ENCODE measurements at regions not wholly inside any gene's neighbourhood (a gene's known extent, or its start where the extent isn't known, plus 50 kb on each side); places are given as distances from the start of the nearest gene placed in this dataset.

DNA sequence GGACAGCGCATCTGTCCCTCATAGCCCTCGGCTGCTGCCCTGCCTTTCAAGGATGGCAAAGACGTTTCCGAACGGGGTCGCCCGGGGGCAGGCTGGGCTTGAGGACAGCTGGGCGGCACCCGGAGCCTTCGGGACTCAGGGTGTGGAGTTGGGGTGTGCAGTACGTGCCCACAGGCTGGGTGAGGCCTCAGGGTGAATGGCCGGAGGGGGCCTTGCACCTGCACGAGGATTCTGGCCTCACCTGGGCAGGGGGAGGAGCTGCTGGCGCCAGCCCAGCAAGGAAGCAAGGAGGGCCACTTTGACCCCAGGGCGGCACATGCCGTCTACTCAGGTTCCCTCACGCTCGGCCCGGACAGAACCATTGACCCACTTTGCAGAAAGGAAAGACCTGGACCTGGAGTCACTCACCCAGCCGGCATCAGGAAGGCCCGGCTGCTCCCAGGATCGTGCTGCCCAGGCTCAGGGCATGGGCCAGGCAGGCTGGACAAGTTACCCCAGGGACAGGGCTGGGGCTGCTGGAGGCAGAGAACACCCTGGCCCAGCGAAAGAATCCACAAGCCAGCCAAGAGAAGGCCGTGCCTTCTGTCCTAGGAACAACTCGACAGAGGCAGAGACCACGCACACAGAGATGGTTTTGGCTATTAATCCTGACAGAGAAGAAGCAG, 65.1 kb upstream of the TTC34 start:
- no peak for DNase-seq

DNA sequence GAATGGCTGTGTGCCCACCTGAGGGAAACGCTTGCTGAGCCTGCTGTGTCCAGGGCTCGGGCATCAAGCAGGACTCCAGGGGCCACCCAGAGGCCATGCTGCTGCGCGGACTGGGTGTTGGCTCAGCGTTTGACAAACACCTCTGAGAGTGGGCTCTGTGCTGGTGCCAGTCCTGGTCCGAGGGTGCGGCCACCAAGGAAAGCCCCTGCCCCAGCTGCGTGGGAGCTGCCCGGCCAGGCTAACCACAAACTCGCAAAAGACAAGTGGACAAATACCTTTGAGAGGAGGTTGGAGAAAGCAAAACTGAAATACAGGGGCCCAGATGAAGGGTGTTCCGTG, 65.6 kb upstream of the TTC34 start:
- no peak for DNase-seq

DNA sequence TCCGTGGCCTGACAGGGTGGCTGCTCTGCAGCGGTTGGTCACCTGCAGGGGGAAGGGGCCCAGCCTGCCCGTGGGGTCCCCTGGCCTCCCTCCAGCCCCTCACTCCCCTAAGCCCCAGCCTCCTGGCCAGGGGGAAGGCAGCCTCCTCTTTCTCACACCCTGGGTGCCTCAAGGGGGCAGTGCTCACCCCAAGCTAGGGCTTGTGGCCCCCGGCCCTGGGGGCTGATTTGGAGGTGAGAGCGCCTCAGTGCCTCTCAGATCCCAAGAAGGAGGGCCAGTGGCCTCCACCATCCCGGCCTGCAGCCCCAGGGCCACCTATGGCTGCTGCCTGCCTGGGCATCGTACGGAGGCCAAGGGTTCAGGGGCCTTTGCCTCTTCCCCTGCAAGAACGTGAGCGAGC, 66.4 kb upstream of the TTC34 start:
- DNase-seq: no peak

GRCh38 chr1:2868571-2869195, 67.2 kb upstream of the TTC34 start:
- DNase-seq: no peak

DNA sequence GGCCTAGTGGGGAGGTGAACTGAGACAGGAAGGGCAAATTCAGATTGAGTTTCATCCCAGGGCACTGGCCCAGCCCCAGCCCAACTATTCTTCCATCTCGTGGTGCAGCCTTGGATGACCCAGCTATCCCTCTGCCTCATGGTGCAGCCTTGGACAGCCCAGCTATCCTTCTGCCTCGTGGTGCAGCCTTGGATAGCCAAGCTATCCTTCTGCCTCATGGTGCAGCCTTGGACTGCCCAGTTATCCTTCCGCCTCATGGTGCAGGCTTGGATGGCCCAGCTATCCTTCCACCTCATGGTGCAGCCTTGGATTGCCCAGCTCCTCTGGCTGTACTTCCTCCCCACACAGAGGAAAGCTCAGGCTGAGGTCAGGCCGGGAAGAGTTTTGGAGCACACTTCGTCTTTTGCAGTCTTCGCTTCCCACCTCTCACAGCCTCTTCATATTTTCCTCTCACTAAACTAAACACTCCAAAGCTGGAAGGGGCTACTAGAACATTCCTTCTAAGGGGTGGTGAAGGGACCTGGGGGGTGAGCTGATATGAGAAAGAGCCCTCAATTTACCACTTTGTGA, 69.8 kb upstream of the TTC34 start:
- no peak for DNase-seq

- DNase-seq: no peak
These were observed 72.7 kb upstream of the TTC34 start for GRCh38 chr1:2874207-2874606.

- DNase-seq: no peak
These were observed 73.4 kb upstream of the TTC34 start for GRCh38 chr1:2874607-2875480.

- no peak for DNase-seq
These were observed 74.4 kb upstream of the TTC34 start for GRCh38 chr1:2875707-2876561.

- no peak for DNase-seq
These were observed 75.4 kb upstream of the TTC34 start for GRCh38 chr1:2876846-2877245.

DNA sequence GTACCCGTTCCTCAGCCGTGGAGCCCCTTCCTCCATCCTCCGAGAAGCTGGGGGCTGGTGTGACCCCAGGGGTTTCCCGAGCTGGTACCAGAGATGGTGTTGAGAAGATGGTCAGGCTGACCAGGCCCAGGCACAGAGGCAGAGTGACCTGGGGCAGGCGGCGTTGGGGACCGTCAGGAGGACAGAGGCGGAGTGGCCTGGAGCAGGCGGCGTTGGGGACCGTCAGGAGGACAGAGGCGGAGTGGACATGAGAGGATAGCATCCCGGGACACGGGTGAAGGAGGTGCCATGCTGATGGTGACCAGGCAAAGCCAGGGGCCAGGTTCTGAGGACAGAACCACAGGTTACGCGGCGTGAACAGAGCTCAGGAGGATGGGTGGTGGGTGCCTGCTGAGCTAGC, 75.9 kb upstream of the TTC34 start:
- DNase-seq: no peak

GRCh38 chr1:2878591-2878990, 77.1 kb upstream of the TTC34 start:
- no peak for DNase-seq

- no peak for DNase-seq
These were observed 77.5 kb upstream of the TTC34 start for GRCh38 chr1:2879026-2879425.

DNA sequence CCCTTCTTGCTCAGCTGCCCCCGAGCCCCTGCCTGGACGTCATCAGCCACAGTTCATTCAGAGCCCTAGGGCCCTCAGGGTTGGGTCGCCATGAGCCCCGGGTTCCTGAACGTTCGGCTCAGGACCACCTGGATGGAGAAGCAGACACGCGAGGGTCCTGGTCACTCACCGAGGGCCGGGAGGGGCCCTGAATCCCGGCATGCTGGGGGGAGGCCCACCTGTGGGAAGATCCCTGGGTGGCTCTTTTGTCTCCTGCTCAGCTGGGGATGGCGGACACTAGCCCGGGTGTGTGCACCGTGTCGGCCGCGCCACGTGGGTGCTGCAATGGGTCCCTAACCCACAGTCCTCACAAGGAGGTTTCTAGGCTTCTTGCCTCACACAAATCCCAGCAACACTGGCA, 78.1 kb upstream of the TTC34 start:
- DNase-seq: no peak

DNA sequence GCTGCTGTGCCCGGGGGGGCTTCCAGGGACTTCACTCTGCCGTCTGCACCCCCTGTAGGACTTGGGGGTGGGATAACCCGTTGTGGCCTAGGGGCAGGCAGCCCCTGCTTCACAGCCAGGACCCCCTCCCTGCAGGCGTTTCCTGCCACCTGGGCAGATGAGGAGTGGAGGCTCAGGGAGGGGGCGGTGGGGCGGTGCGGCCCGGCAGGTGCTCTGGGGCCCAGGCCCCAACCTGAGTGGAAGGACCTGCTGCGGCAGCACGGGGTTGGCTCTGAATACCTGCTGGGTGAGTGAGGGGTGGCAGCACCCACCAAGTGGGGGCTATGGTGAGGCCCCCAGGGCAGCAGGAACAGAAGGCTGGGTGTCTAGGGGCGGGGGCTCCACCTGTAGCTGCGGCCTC, 78.6 kb upstream of the TTC34 start:
- DNase-seq: no peak

- no peak for DNase-seq
These were observed 79.4 kb upstream of the TTC34 start for GRCh38 chr1:2880812-2881295.

GRCh38 chr1:2881556-2881955, 80.1 kb upstream of the TTC34 start:
- no peak for DNase-seq

DNA sequence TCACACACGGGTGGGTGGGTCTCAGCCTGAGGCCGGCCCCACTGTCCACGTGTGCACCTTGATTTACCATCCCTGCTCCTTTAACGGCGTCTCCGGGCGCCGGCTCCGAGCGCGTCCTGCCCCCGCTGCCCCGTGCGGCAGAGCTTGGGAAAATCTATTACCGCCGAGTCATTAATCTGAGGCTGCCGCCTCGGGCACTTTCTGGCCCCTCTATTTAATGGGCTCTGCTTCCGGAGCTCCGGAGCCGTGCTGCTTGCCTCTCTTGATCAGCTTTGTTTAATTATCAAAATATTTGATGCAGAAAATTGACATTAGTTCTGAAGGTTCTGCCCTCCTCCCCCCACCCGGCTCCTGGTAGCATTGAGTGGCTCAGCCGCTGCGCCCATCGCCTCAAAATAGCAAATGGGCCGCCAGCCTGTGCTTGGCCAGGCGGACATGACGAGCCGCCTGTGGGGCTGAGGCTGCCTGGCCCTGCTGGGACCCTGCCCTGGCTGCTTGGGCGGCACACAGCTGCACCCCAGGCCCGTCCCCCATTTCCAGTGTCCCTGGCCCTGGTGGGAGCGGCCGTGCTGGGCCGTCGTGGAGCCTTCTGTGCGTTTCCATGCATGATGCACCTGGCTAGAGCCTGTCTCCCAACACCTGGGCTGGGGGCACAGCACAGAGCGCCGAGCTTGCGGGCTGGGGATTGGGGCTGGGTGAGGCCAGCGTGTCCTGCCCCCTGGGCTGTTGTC, 81.6 kb upstream of the TTC34 start:
- no peak for DNase-seq

GRCh38 chr1:2885001-2885400, 83.5 kb upstream of the TTC34 start:
- DNase-seq: no peak

GRCh38 chr1:2886631-2887030, 85.1 kb upstream of the TTC34 start:
- no peak for DNase-seq

- no peak for DNase-seq
These were observed 86.7 kb upstream of the TTC34 start for GRCh38 chr1:2887941-2888855.
